ENCODE measurements at regions not wholly inside any gene's neighbourhood (a gene's known extent, or its start where the extent isn't known, plus 50 kb on each side); places are given as distances from the start of the nearest gene placed in this dataset.
"Not testable (repeated sequence)": the region's sequence is repeated elsewhere in the genome, so short reads cannot be mapped to it uniquely, and the experiment has no call there.

DNA sequence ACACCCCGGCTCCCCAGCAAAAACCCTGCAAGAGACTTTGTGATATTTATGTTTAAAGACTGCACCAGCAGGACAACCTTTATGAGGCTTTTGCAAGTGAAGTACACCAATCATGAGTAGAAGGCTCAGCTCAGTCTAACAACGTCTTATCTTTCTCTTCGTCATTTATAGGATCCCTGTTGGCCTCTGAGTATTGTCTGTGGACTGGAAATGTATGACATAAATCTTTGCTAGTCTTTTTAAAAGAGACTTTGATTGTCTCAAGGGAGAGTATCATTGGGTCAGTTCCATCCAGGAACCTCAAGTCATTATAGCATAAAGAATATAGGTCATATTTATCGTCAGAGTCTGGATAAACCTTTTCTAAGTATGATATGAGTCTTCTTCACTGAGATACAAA, 505.0 kb upstream of the SOX9 start:
- H3K27me3 ChIP-seq (ENCODE audit: control insufficient read depth, insufficient read depth, low read length): no peaks in the 10 kb centered on the region
- no peaks in the 10 kb centered on the region for H3K9me1 ChIP-seq (ENCODE audit: insufficient read depth, low read length)
- H3K27ac ChIP-seq (ENCODE audit: insufficient read depth, low read length): no peak overlapping the region
- DNase-seq: no peak
- H4K8ac ChIP-seq (ENCODE audit: low read depth in 2 of 2, low read length in 2 of 2): no peak overlapping the region
- no peak overlapping the region for H4K91ac ChIP-seq (ENCODE audit: insufficient read depth, low read depth, low read length)
- no peaks in the 10 kb centered on the region for H4K20me1 ChIP-seq (ENCODE audit: insufficient read depth, low read length)
- H3K4ac ChIP-seq (ENCODE audit: low read depth, low read length): no peak overlapping the region
- no peak overlapping the region for H3K14ac ChIP-seq (replicated peaks; ENCODE audit: low read depth, low read length)
- H3K36me3 ChIP-seq (ENCODE audit: control insufficient read depth, insufficient read depth, low read length): no peaks in the 10 kb centered on the region
- no peak overlapping the region for H2AK9ac ChIP-seq (replicated peaks; ENCODE audit: low read depth, low read length, poor library complexity)
- ChIA-PET POLR2A (ENCODE audit: unreplicated experiment) (no interaction called here), CTCF (no interaction called here)
- no peak overlapping the region for H3K9ac ChIP-seq (ENCODE audit: low read depth, low read length)
- no peaks in the 10 kb centered on the region for H3K79me1 ChIP-seq (ENCODE audit: low read depth in 1 of 2, low read length in 2 of 2)
- TF ChIP-seq MXI1 (IDR thresholded peaks at IDR 0.05; ENCODE audit: borderline replicate concordance, low read depth, low read length) (no peak), NFE2L2 (IDR thresholded peaks at IDR 0.05; ENCODE audit: low read depth, low read length) (no peak), RCOR1 (IDR thresholded peaks at IDR 0.05; ENCODE audit: insufficient replicate concordance, low read length) (no peak), MAFK (IDR thresholded peaks at IDR 0.05; ENCODE audit: low read depth, low read length) (no peak), MAZ (IDR thresholded peaks at IDR 0.05; ENCODE audit: borderline replicate concordance, low read depth, low read length) (no peak)
- TF ChIP-seq, protein P1, sequence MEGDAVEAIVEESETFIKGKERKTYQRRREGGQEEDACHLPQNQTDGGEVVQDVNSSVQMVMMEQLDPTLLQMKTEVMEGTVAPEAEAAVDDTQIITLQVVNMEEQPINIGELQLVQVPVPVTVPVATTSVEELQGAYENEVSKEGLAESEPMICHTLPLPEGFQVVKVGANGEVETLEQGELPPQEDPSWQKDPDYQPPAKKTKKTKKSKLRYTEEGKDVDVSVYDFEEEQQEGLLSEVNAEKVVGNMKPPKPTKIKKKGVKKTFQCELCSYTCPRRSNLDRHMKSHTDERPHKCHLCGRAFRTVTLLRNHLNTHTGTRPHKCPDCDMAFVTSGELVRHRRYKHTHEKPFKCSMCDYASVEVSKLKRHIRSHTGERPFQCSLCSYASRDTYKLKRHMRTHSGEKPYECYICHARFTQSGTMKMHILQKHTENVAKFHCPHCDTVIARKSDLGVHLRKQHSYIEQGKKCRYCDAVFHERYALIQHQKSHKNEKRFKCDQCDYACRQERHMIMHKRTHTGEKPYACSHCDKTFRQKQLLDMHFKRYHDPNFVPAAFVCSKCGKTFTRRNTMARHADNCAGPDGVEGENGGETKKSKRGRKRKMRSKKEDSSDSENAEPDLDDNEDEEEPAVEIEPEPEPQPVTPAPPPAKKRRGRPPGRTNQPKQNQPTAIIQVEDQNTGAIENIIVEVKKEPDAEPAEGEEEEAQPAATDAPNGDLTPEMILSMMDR (conservative IDR thresholded peaks at IDR 0.05; ENCODE audit: low read depth, low read length): no peak
- TF ChIP-seq, protein P2, sequence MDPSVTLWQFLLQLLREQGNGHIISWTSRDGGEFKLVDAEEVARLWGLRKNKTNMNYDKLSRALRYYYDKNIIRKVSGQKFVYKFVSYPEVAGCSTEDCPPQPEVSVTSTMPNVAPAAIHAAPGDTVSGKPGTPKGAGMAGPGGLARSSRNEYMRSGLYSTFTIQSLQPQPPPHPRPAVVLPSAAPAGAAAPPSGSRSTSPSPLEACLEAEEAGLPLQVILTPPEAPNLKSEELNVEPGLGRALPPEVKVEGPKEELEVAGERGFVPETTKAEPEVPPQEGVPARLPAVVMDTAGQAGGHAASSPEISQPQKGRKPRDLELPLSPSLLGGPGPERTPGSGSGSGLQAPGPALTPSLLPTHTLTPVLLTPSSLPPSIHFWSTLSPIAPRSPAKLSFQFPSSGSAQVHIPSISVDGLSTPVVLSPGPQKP (IDR thresholded peaks at IDR 0.05; ENCODE audit: borderline replicate concordance, low read depth, low read length): no peak
- no peak overlapping the region for H3K56ac ChIP-seq (ENCODE audit: extremely low read depth, insufficient read depth, low read length)
- no CpG with 5 or more reads among the region's 4 CpGs for WGBS, 2 experiments (ENCODE audit: extremely low coverage in 2 of 2, insufficient read length in 1 of 2)
- in situ Hi-C loops (cut with MboI; ENCODE audit: low sequenced_read_pairs): no loop called here
- H2BK15ac ChIP-seq (ENCODE audit: low read depth, low read length): no peak overlapping the region
- H2BK5ac ChIP-seq (ENCODE audit: low read depth, low read length, poor library complexity, severe bottlenecking): no peak overlapping the region
- no peak overlapping the region for H2AK5ac ChIP-seq (ENCODE audit: low read depth, low read length)
- dilution Hi-C loops (cut with HindIII; ENCODE audit: low sequenced_read_pairs, unreplicated experiment): no loop called here
- H2BK120ac ChIP-seq (ENCODE audit: low read depth, low read length): no peak overlapping the region
- no TSS peak for BruUV-seq (replicated peaks)
- no peak overlapping the region for H3K4me3 ChIP-seq (ENCODE audit: insufficient read depth, low read depth, low read length)
- no peak overlapping the region for H2AFZ ChIP-seq (replicated peaks; ENCODE audit: low read length, poor library complexity)
- no peak overlapping the region for H2BK20ac ChIP-seq (ENCODE audit: low read depth, low read length)
- H3K9me3 ChIP-seq (ENCODE audit: control insufficient read depth, insufficient read depth, low read length): peaks cover 7% of the 10 kb centered on the region; the same call in 1 of the 2 replicates
- intact Hi-C loops (cut with micrococcal nuclease): no loop called here
- no peak overlapping the region for H3K23ac ChIP-seq (ENCODE audit: low read depth, low read length)
- H3K4me2 ChIP-seq (ENCODE audit: low read depth, low read length): no peak overlapping the region
- no peaks in the 10 kb centered on the region for H3K4me1 ChIP-seq (ENCODE audit: control insufficient read depth, insufficient read depth, low read length)
- no peak overlapping the region for H3K18ac ChIP-seq (ENCODE audit: low read depth, low read length)
- no peak overlapping the region for H4K5ac ChIP-seq (ENCODE audit: low read depth, low read length)
- ATAC-seq (ENCODE audit: low read depth): no peak

DNA sequence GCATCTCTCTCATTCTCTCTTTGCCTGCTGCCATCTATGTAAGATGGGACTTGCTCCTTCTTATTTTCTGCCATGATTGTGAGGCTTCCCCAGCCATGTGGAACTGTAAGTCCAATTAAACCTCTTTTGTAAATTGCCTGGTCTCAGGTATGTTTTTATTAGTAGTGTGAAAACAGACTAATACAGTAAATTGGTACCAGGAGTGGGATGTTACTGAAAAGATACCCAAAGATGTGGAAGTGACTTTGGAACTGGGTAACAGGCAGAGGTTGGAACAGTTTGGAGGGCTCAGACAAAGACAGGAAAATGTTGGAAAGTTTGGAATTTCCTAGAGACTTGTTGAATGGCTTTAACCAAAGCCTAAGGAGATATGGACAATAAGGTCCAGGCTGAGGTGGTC, 503.1 kb upstream of the SOX9 start:
- H4K91ac ChIP-seq (ENCODE audit: insufficient read depth, low read depth, low read length); H3K4me2 ChIP-seq (ENCODE audit: low read depth, low read length); H3K4me3 ChIP-seq (ENCODE audit: insufficient read depth, low read depth, low read length); in situ Hi-C loops (cut with MboI; ENCODE audit: low sequenced_read_pairs); H3K18ac ChIP-seq (ENCODE audit: low read depth, low read length); H3K27ac ChIP-seq (ENCODE audit: insufficient read depth, low read length); H2BK15ac ChIP-seq (ENCODE audit: low read depth, low read length); ATAC-seq (ENCODE audit: low read depth); H3K9ac ChIP-seq (ENCODE audit: low read depth, low read length); H3K9me3 ChIP-seq (ENCODE audit: control insufficient read depth, insufficient read depth, low read length); H2BK120ac ChIP-seq (ENCODE audit: low read depth, low read length); BruUV-seq (replicated peaks); H2AK5ac ChIP-seq (ENCODE audit: low read depth, low read length); dilution Hi-C loops (cut with HindIII; ENCODE audit: low sequenced_read_pairs, unreplicated experiment); H3K79me1 ChIP-seq (ENCODE audit: low read depth in 1 of 2, low read length in 2 of 2); H3K14ac ChIP-seq (replicated peaks; ENCODE audit: low read depth, low read length); H2BK20ac ChIP-seq (ENCODE audit: low read depth, low read length); H2BK5ac ChIP-seq (ENCODE audit: low read depth, low read length, poor library complexity, severe bottlenecking); CTCF ChIA-PET; H4K5ac ChIP-seq (ENCODE audit: low read depth, low read length); H3K36me3 ChIP-seq (ENCODE audit: control insufficient read depth, insufficient read depth, low read length); H2AFZ ChIP-seq (replicated peaks; ENCODE audit: low read length, poor library complexity); intact Hi-C loops (cut with micrococcal nuclease); H4K20me1 ChIP-seq (ENCODE audit: insufficient read depth, low read length); POLR2A ChIA-PET (ENCODE audit: unreplicated experiment); H3K4me1 ChIP-seq (ENCODE audit: control insufficient read depth, insufficient read depth, low read length); H3K56ac ChIP-seq (ENCODE audit: extremely low read depth, insufficient read depth, low read length); H3K27me3 ChIP-seq (ENCODE audit: control insufficient read depth, insufficient read depth, low read length); H2AK9ac ChIP-seq (replicated peaks; ENCODE audit: low read depth, low read length, poor library complexity); H4K8ac ChIP-seq (ENCODE audit: low read depth in 2 of 2, low read length in 2 of 2); H3K9me1 ChIP-seq (ENCODE audit: insufficient read depth, low read length); H3K4ac ChIP-seq (ENCODE audit: low read depth, low read length); H3K23ac ChIP-seq (ENCODE audit: low read depth, low read length); DNase-seq: not testable (repeated sequence)

All from IMR-90 (cell line).